HEK293T (cell line): ENCODE measurements at regions not wholly inside any gene's neighbourhood (a gene's known extent, or its start where the extent isn't known, plus 50 kb on each side); places are given as distances from the start of the nearest gene placed in this dataset.
"Not testable (repeated sequence)": the region's sequence is repeated elsewhere in the genome, so short reads cannot be mapped to it uniquely, and the experiment has no call there.

Experiments
- BHLHE40 ChIP-seq: fragments of 450-650 bp; IDR thresholded peaks from 2 replicates; pipeline ENCODE4 v1.6.1; 2016; ENCODE audit warnings: mild to moderate bottlenecking, moderate library complexity, borderline replicate concordance
- CTBP1 ChIP-seq: fragments of 450-650 bp; IDR thresholded peaks from 2 replicates; pipeline ENCODE4 v1.6.1; 2016; ENCODE audit warnings: borderline replicate concordance
- FOXA1 ChIP-seq: fragments of 450-650 bp; IDR thresholded peaks from 2 replicates; pipeline ENCODE4 v1.6.1; 2016; ENCODE audit warnings: mild to moderate bottlenecking
- FOXK2 ChIP-seq: fragments of 450-650 bp; IDR thresholded peaks from 2 replicates; pipeline ENCODE4 v1.6.1; 2016; ENCODE audit warnings: mild to moderate bottlenecking
- FOXM1 ChIP-seq: fragments of 450-650 bp; IDR thresholded peaks from 2 replicates; pipeline ENCODE4 v1.6.1; 2017; ENCODE audit warnings: mild to moderate bottlenecking, borderline replicate concordance
- HDGF ChIP-seq: fragments of 450-650 bp; IDR thresholded peaks from 2 replicates; pipeline ENCODE4 v1.6.1; 2017; ENCODE audit warnings: antibody characterized with exemption, borderline replicate concordance
- L3MBTL2 ChIP-seq: fragments of 450-650 bp; conservative IDR thresholded peaks from 2 replicates; pipeline ENCODE4 v1.6.1; 2016; ENCODE audit warnings: mild to moderate bottlenecking
- SP1 ChIP-seq: fragments of 450-650 bp; IDR thresholded peaks from 2 replicates; pipeline ENCODE4 v1.6.1; 2017
- SUZ12 ChIP-seq: fragments of 450-650 bp; IDR thresholded peaks from 2 replicates; pipeline ENCODE4 v1.6.1; 2016; ENCODE audit warnings: mild to moderate bottlenecking

DNA sequence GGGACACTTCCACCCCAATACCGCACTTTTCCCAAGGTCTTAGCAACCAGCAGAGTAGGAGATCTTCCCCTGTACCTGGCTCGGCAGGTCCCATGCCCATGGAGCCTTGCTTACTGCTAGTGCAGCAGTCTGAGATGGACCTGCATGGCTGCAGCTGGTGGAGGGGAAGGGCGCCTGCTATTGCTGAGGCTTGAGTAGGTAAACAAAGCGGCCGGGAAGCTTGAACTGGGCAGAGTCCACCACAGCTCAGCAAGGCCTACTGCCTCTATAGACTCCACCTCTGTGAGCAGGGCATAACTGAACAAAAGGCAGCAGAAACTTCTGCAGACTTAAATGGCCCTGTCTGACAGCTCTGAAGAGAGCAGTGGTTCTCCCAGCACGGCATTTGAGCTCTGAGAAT, 90.4 kb upstream of the ADAMTS18 start:
- not testable (repeated sequence) for TF ChIP-seq CTBP1, FOXA1, SUZ12, SP1, FOXM1, HDGF, FOXK2, BHLHE40, L3MBTL2
